Lower leg skin (tissue), 4 donors: ENCODE measurements at regions not wholly inside any gene's neighbourhood (a gene's known extent, or its start where the extent isn't known, plus 50 kb on each side); places are given as distances from the start of the nearest gene placed in this dataset.

Experiments used
- DNase-seq, 2 donors: peaks; one replicate each; pipeline ENCODE4 v3.0.0-alpha.2; 2019; ENCODE audit warnings: low spot score in 2 of 2
- H3K4me3 ChIP-seq: fragments of 200-600 bp; sonication (generic); 2 replicates; pipeline ENCODE4 v1.5.1; 2017; ENCODE audit warnings: mild to moderate bottlenecking, low read depth; ENCODE audit not compliant: poor library complexity, severe bottlenecking
- CTCF ChIP-seq, 3 donors: fragments of 450-650 bp; IDR thresholded peaks; one replicate each; pipeline ENCODE4 v1.5.1; 2016; ENCODE audit warnings: antibody characterized with exemption in 3 of 3, mild to moderate bottlenecking in 3 of 3, moderate library complexity in 2 of 3
- POLR2A ChIP-seq, 2 donors: fragments of 450-650 bp; IDR thresholded peaks; one replicate each; pipeline ENCODE4 v1.6.1; 2016 to 2017; ENCODE audit warnings: antibody characterized with exemption in 2 of 2, mild to moderate bottlenecking in 1 of 2, moderate library complexity in 1 of 2
- WGBS, 2 donors: methylation state at CpG; one replicate each; pipeline ENCODE4 v1.1.5; 2018; 5-methylcytosine and 5-hydroxymethylcytosine counted together
- intact Hi-C: fragments of 100-400 bp; cut with DNase I; formaldehyde crosslinking; loops from one replicate; pipeline ENCODE4 v1.15.0; 2023; ENCODE audit warnings: low total_unique reads

- no peak overlapping the region for H3K4me3 ChIP-seq
- 8 to 10% methylated on average over 3 of the region's 3 CpGs for WGBS, 2 donors
- TF ChIP-seq CTCF (IDR thresholded peaks at IDR 0.05): no peak
- TF ChIP-seq POLR2A (IDR thresholded peaks at IDR 0.05): no peak
- intact Hi-C loops: no loop called here
- DNase-seq: no peak
Observed at GRCh38 chr16:52265446-52265861, 281.5 kb downstream of the TOX3 start.

DNA sequence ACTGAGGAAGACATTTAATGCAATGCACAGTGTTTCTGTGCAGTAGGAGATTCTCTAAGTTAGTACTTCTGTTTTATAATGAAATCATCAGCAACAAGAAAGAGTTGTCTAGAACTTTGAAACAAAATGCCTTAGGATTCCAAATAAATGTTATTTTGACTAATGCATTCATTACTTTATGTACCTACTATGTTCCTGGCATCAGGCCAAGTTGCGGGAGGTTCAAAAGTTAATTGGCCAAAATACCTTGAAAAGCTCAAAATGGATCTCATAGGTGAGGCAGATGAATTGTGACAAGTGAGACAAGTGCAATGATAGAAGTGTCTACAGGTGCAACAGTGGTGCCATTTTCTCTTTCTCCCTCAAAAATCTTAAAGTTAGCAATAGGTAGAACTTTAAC is 289.4 kb downstream of the TOX3 start:
- WGBS, 2 donors: 53 to 61% methylated on average over 1 of the region's 1 CpG
- intact Hi-C loops: no loop called here
- H3K4me3 ChIP-seq: no peak overlapping the region
- TF ChIP-seq POLR2A (IDR thresholded peaks at IDR 0.05): no peak
- no peak for TF ChIP-seq CTCF (IDR thresholded peaks at IDR 0.05)
- DNase-seq: no peak

GRCh38 chr16:52256310-52257078 is 290.4 kb downstream of the TOX3 start:
- WGBS, 2 donors: 75 to 82% methylated on average over 4 of the region's 4 CpGs
- H3K4me3 ChIP-seq: no peak overlapping the region
- intact Hi-C loops: no loop called here
- TF ChIP-seq POLR2A (IDR thresholded peaks at IDR 0.05) (no peak), CTCF (IDR thresholded peaks at IDR 0.05) (no peak)
- DNase-seq: no peak

DNA sequence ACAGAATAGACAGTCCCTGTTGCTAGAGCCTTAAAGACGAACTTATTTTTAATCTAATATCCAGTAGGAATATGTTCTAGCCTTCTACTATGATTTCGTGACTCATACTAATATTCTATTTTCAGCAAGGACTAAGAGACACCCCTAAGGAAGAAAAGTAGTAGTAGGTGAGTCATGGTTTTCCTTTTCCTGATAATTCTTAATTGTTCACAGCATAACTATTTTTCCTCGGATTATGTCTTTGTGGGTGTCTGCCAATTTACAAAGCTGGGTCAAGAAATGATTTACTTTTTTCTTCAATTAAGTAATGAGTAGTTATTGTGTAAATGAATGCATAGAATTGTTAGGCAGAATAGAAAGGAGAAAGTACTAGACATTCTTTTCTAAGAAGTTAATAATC is 292.2 kb downstream of the TOX3 start:
- intact Hi-C loops: no loop called here
- 35 to 50% methylated on average over 3 of the region's 3 CpGs for WGBS, 2 donors
- no peak for TF ChIP-seq POLR2A (IDR thresholded peaks at IDR 0.05)
- no peak for TF ChIP-seq CTCF (IDR thresholded peaks at IDR 0.05)
- DNase-seq: no peak
- no peak overlapping the region for H3K4me3 ChIP-seq

DNA sequence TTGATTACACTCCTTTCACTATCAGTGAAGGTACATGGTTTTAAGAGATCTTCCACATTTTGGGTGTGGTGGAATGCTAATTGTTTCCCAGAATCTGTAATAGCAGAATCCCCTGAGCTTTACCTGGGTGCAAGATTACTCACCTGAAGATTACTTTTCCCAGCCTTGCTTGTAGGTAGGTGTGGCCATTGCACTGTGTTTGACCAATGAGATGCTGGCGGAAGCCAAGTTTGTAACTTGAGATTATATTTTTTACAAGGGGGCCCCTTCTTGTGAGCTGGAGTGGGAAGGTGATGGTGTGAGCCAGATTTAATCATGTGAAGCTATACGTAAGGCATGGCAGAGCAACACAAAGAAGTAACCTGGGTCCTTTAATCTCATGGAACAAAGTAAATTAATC is 294.3 kb downstream of the TOX3 start:
- intact Hi-C loops: no loop called here
- no peak for DNase-seq

More for the DNA sequence above, 294.3 kb downstream of the TOX3 start:
- 85 to 92% methylated on average over 2 of the region's 2 CpGs for WGBS, 2 donors
- TF ChIP-seq CTCF (IDR thresholded peaks at IDR 0.05) (no peak), POLR2A (IDR thresholded peaks at IDR 0.05) (no peak)
- no peak overlapping the region for H3K4me3 ChIP-seq
